ENCODE measurements at regions not wholly inside any gene's neighbourhood (a gene's known extent, or its start where the extent isn't known, plus 50 kb on each side); places are given as distances from the start of the nearest gene placed in this dataset.

DNA sequence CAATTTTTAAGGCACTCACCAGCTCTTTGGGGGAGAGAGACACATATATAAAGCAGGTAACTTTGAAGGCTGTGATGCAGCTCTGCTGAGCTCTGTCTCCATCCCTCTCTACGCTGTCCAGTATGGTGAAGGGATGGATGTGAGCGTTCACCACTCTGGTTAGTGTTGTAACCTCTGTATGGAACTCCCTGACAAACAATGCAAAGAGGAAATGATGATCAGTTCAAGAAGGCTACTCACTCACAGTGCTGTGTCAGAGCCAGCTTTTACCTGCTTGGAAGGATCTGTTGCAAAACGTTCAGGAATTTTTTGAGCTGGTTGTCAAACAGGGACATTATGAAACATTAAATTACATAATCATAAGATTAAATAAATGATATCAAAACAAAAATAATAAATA is 90.8 kb upstream of the SLC10A2 start:
- DNase-seq: no peak
- no peak overlapping the region for H3K27ac ChIP-seq
- H3K4me1 ChIP-seq: no peaks in the 10 kb centered on the region
- H3K4me3 ChIP-seq (replicated peaks in 1 of 3): no peak overlapping the region
- intact Hi-C loops (cut with DNase I): no loop called here
- no peak for TF ChIP-seq CTCF (IDR thresholded peaks at IDR 0.05)
- no peak for TF ChIP-seq POLR2A (IDR thresholded peaks at IDR 0.05)
- no peaks in the 10 kb centered on the region for H3K36me3 ChIP-seq
- H3K27me3 ChIP-seq: no peaks in the 10 kb centered on the region
- H3K9me3 ChIP-seq: no peaks in the 10 kb centered on the region
- 60 to 77% methylated on average over 3 of the region's 3 CpGs for WGBS, 2 donors

- no peaks in the 10 kb centered on the region for H3K9me3 ChIP-seq
- TF ChIP-seq CTCF (IDR thresholded peaks at IDR 0.05) (no peak), POLR2A (IDR thresholded peaks at IDR 0.05) (no peak)
- H3K4me3 ChIP-seq (replicated peaks in 1 of 3): no peak overlapping the region
- whole genome bisulfite sequencing, 2 donors: 48 to 56% methylated on average over 6 of the region's 6 CpGs
- H3K36me3 ChIP-seq: no peaks in the 10 kb centered on the region
- DNase-seq: no peak
- no peaks in the 10 kb centered on the region for H3K27me3 ChIP-seq
- H3K27ac ChIP-seq: no peak overlapping the region
- H3K4me1 ChIP-seq: no peaks in the 10 kb centered on the region
- intact Hi-C loops (cut with DNase I): no loop called here
These were observed 90.3 kb upstream of the SLC10A2 start for GRCh38 chr13:103156346-103156998.

- 73% methylated on average over 2 of the region's 2 CpGs for WGBS, 2 donors
These were observed 87.2 kb upstream of the SLC10A2 start for GRCh38 chr13:103153466-103153865.

DNA sequence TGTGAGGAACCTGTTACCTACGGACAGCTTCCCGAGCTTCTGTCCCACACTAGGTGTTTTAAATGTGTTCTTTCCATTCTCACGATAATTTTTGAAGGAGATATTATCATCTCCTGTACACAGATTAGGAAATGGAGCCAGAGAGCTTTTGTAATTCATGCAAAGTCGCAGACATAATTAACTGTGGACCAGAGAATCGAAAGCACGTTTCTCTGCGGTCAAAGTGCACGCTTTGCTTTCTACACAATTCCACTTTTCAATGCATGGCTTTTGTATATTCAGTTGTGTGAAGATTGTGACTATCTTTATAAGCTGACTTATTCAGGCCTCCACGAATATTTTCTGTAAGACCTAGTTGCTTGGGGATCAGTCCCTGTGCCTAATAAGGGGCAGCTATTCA is 81.7 kb upstream of the SLC10A2 start:
- DNase-seq: no peak
- Histone ChIP-seq H3K27ac (no peak overlapping the region), H3K4me1 (no peaks in the 10 kb centered on the region), H3K36me3 (no peaks in the 10 kb centered on the region), H3K4me3 (replicated peaks in 1 of 3) (no peak overlapping the region), H3K27me3 (no peaks in the 10 kb centered on the region), H3K9me3 (no peaks in the 10 kb centered on the region)
- TF ChIP-seq CTCF (IDR thresholded peaks at IDR 0.05) (no peak), POLR2A (IDR thresholded peaks at IDR 0.05) (no peak)
- intact Hi-C loops (cut with DNase I): no loop called here
- 84 to 89% methylated on average over 9 of the region's 9 CpGs for WGBS, 2 donors

More at GRCh38 chr13:103153466-103153865, 87.2 kb upstream of the SLC10A2 start:
- TF ChIP-seq CTCF (IDR thresholded peaks at IDR 0.05) (no peak), POLR2A (IDR thresholded peaks at IDR 0.05) (no peak)
- Histone ChIP-seq H3K27ac (no peak overlapping the region), H3K27me3 (no peaks in the 10 kb centered on the region), H3K9me3 (no peaks in the 10 kb centered on the region), H3K36me3 (no peaks in the 10 kb centered on the region), H3K4me3 (replicated peaks in 1 of 3) (no peak overlapping the region), H3K4me1 (no peaks in the 10 kb centered on the region)
- DNase-seq: no peak
- intact Hi-C loops (cut with DNase I): no loop called here

GRCh38 chr13:103145442-103145841 is 79.2 kb upstream of the SLC10A2 start:
- Histone ChIP-seq H3K4me1 (no peaks in the 10 kb centered on the region), H3K9me3 (no peaks in the 10 kb centered on the region), H3K4me3 (replicated peaks in 1 of 3) (no peak overlapping the region), H3K27me3 (no peaks in the 10 kb centered on the region), H3K27ac (no peak overlapping the region), H3K36me3 (no peaks in the 10 kb centered on the region)
- WGBS, 2 donors: 75 to 85% methylated on average over 1 of the region's 1 CpG
- TF ChIP-seq CTCF (IDR thresholded peaks at IDR 0.05) (no peak), POLR2A (IDR thresholded peaks at IDR 0.05) (no peak)
- intact Hi-C loops (cut with DNase I): no loop called here
- no peak for DNase-seq

All from thyroid gland (tissue), 4 donors.